OCI-LY1 (cell line): ENCODE measurements at regions not wholly inside any gene's neighbourhood (a gene's known extent, or its start where the extent isn't known, plus 50 kb on each side); places are given as distances from the start of the nearest gene placed in this dataset.

Experiments used
- H2AFZ ChIP-seq: fragments of 200-600 bp; sonication (generic), shearing (Covaris generic); 2 replicates; pipeline ENCODE4 v1.6.0; 2014; ENCODE audit warnings: antibody characterized with exemption, mild to moderate bottlenecking, low read length
- H3F3A ChIP-seq: fragments of 200-600 bp; sonication (generic), shearing (Covaris generic); 2 replicates; pipeline ENCODE4 v1.6.0; 2014; ENCODE audit warnings: mild to moderate bottlenecking, antibody characterized with exemption, low read length, moderate library complexity; ENCODE audit not compliant: insufficient read depth
- H3K27ac ChIP-seq: fragments of 200-600 bp; sonication (generic); 2 replicates; pipeline ENCODE4 v1.5.1; 2014; ENCODE audit warnings: low read length, mixed run types, mild to moderate bottlenecking, low read depth; ENCODE audit not compliant: poor library complexity, severe bottlenecking
- H3K27me3 ChIP-seq: fragments of 200-600 bp; sonication (generic); 2 replicates; pipeline ENCODE4 v1.6.0; 2014; ENCODE audit warnings: antibody characterized with exemption, mild to moderate bottlenecking, low read length, moderate library complexity; ENCODE audit not compliant: insufficient read depth
- H3K36me3 ChIP-seq: fragments of 200-600 bp; sonication (generic); 2 replicates; pipeline ENCODE4 v1.6.1; 2014; ENCODE audit warnings: mild to moderate bottlenecking, antibody characterized with exemption, low read length, moderate library complexity, mixed read lengths; ENCODE audit not compliant: insufficient read depth
- H3K4me1 ChIP-seq: fragments of 200-600 bp; sonication (generic); 2 replicates; pipeline ENCODE4 v1.5.1; 2014; ENCODE audit warnings: mild to moderate bottlenecking, low read length, moderate library complexity; ENCODE audit not compliant: insufficient read depth, severe bottlenecking
- H3K4me2 ChIP-seq: fragments of 200-600 bp; sonication (generic), shearing (Covaris generic); 2 replicates; pipeline ENCODE4 v1.6.1; 2014; ENCODE audit warnings: low read length
- H3K4me3 ChIP-seq: fragments of 200-600 bp; sonication (generic); 2 replicates; pipeline ENCODE4 v1.5.1; 2014; ENCODE audit warnings: low read length, low read depth, mild to moderate bottlenecking, mixed read lengths; ENCODE audit not compliant: poor library complexity, severe bottlenecking
- H3K79me2 ChIP-seq: fragments of 200-600 bp; shearing (Covaris generic); 2 replicates; pipeline ENCODE4 v1.6.1; 2016; ENCODE audit warnings: mixed run types, low read length, mixed read lengths; ENCODE audit not compliant: insufficient read depth
- H3K9ac ChIP-seq: fragments of 200-600 bp; sonication (generic), shearing (Covaris generic); 2 replicates; pipeline ENCODE4 v1.6.1; 2014; ENCODE audit warnings: mild to moderate bottlenecking, low read length, mixed read lengths
- H3K9me2 ChIP-seq: fragments of 200-600 bp; sonication (generic), shearing (Covaris generic); 2 replicates; pipeline ENCODE4 v1.6.1; 2014; ENCODE audit warnings: low read depth, mild to moderate bottlenecking, low read length, mixed read lengths
- H3K9me3 ChIP-seq: fragments of 200-600 bp; shearing (Covaris generic); 2 replicates; pipeline ENCODE4 v1.6.1; 2014; ENCODE audit warnings: low read length, mixed read lengths
- H4K20me1 ChIP-seq: fragments of 200-600 bp; sonication (generic), shearing (Covaris generic); 2 replicates; pipeline ENCODE4 v1.6.0; 2016; ENCODE audit warnings: mild to moderate bottlenecking, low read length; ENCODE audit not compliant: insufficient read depth
- CTCF ChIP-seq: fragments of 200-600 bp; sonication (generic), shearing (Covaris generic); IDR thresholded peaks from 2 replicates; pipeline ENCODE4 v1.5.1; 2017; ENCODE audit warnings: mild to moderate bottlenecking, antibody characterized with exemption, low read length, moderate library complexity, mixed read lengths
- EZH2 ChIP-seq: fragments of 200-600 bp; sonication (generic), shearing (Covaris generic); IDR thresholded peaks from 2 replicates; pipeline ENCODE4 v1.8.0; 2017; ENCODE audit warnings: borderline replicate concordance, mixed run types, mild to moderate bottlenecking, antibody characterized with exemption, low read length, moderate library complexity, mixed read lengths

DNA sequence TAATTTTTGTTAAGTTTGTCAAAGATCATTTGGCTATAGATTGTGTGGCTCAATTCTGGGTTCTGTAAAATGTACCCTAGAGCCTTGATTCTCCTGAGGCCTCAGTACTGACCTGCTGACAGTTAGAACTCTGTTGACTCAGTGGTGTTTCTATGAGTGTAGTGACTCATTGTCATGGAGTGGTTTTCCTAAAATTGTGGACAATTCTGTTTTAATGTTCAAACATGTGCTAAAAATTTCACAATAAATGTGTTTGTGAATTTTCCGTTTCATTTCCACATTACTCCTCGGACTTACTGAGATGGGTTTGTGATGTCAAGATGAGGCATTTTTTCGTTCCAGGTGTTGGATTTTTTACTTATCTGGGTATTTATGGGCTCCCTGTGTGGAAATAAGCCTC is 695.9 kb downstream of the TMEM121 start:
- Histone ChIP-seq H3K27ac (no peak overlapping the region), H2AFZ (no peak overlapping the region), H4K20me1 (no peaks in the 10 kb centered on the region), H3K9me2 (no peaks in the 10 kb centered on the region), H3K9me3 (no peaks in the 10 kb centered on the region), H3K79me2 (no peaks in the 10 kb centered on the region), H3K4me1 (no peaks in the 10 kb centered on the region), H3K4me2 (no peak overlapping the region), H3K4me3 (no peak overlapping the region), H3K27me3 (no peaks in the 10 kb centered on the region), H3K36me3 (no peaks in the 10 kb centered on the region), H3K9ac (no peak overlapping the region), H3F3A (no peaks in the 10 kb centered on the region)
- no peak for TF ChIP-seq CTCF
- no peak for TF ChIP-seq EZH2

DNA sequence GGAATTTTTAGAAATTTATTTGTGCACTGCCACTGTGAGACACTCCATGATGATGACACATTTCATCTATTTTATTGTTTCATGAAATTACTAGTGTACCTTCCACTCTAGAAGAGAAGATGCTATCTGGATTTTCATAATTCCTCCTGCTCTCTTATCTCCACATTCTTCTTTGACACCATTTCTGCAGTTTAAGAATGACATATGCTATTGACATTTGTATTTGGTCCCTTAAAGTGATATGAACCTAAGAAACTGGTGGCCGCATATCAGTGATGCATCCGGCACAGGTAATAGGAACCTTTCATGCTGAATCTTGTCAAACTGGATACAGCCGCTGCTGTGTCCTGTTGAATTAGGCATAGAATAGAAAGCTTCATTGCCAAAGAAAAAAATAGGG is 696.3 kb downstream of the TMEM121 start:
- Histone ChIP-seq H3K9me3 (no peaks in the 10 kb centered on the region), H3K9ac (no peak overlapping the region), H4K20me1 (no peaks in the 10 kb centered on the region), H3K9me2 (no peaks in the 10 kb centered on the region), H3K4me1 (no peaks in the 10 kb centered on the region), H2AFZ (no peak overlapping the region), H3K27ac (no peak overlapping the region), H3K27me3 (no peaks in the 10 kb centered on the region), H3K79me2 (no peaks in the 10 kb centered on the region), H3K36me3 (no peaks in the 10 kb centered on the region), H3F3A (no peaks in the 10 kb centered on the region), H3K4me3 (no peak overlapping the region), H3K4me2 (no peak overlapping the region)
- TF ChIP-seq EZH2: no peak
- TF ChIP-seq CTCF: no peak

DNA sequence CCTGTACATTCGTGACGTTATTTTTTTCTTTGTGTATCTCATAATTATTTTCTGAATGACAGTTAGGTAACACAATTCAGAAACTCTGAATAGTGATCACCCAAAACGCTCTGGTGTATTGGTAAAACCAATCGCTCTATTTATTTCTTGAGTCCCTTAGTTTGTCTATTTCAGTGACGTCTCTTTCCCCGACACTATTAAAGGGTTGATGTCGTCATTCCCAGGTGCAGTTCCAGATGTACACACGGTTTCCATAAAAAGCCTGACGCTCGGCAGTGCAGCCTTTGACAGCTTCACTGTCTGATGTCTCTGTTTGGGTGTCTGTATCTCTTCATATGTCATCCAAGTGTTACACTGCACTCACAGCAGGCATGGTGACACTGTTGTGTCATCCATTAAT is 701.4 kb downstream of the TMEM121 start:
- no peaks in the 10 kb centered on the region for H4K20me1 ChIP-seq
- no peak overlapping the region for H3K4me3 ChIP-seq
- no peak overlapping the region for H2AFZ ChIP-seq
- H3K9me2 ChIP-seq: no peaks in the 10 kb centered on the region
- no peak overlapping the region for H3K4me2 ChIP-seq
- TF ChIP-seq EZH2 (no peak), CTCF (no peak)
- H3K27me3 ChIP-seq: no peaks in the 10 kb centered on the region
- no peaks in the 10 kb centered on the region for H3F3A ChIP-seq
- no peaks in the 10 kb centered on the region for H3K9me3 ChIP-seq
- H3K4me1 ChIP-seq: no peaks in the 10 kb centered on the region
- no peaks in the 10 kb centered on the region for H3K79me2 ChIP-seq
- H3K36me3 ChIP-seq: no peaks in the 10 kb centered on the region
- H3K9ac ChIP-seq: no peak overlapping the region
- no peak overlapping the region for H3K27ac ChIP-seq
